ENCODE measurements at regions not wholly inside any gene's neighbourhood (a gene's known extent, or its start where the extent isn't known, plus 50 kb on each side); places are given as distances from the start of the nearest gene placed in this dataset.

- TF ChIP-seq POLR2AphosphoS5 (IDR thresholded peaks at IDR 0.05; ENCODE audit: low read depth, low read length): no peak
- no peak for TF ChIP-seq POLR2A (IDR thresholded peaks at IDR 0.05; ENCODE audit: low read depth, low read length)
Observed at GRCh38 chr20:48169650-48170225, 384.5 kb upstream of the SULF2 start.
